SK-N-SH (cell line): ENCODE measurements at regions not wholly inside any gene's neighbourhood (a gene's known extent, or its start where the extent isn't known, plus 50 kb on each side); places are given as distances from the start of the nearest gene placed in this dataset.

Experiments
- CTCF ChIA-PET: fragments of 300-600, 350-600 bp; formaldehyde crosslinking; extraction: SDS; loops from one replicate; lab custom pipeline; 2021; lab: Yijun Ruan, JAX
- POLR2A ChIA-PET: fragments of 350-600 bp; sonication (Branson Sonifier 250); formaldehyde crosslinking; extraction: SDS; loops from one replicate; lab custom pipeline; 2020; ENCODE audit warnings: antibody characterized with exemption, inconsistent platforms; lab: Yijun Ruan, JAX
- DNase-seq: peaks from one replicate; pipeline ENCODE4 v3.0.0; 2012
- H2AFZ ChIP-seq: fragments of 200-600 bp; sonication (generic); 2 replicates; pipeline ENCODE4 v1.8.1; 2016; ENCODE audit warnings: antibody characterized with exemption, mild to moderate bottlenecking, low read depth
- H3F3A ChIP-seq: fragments of 200-600 bp; sonication (generic); replicated peaks from 2 replicates; pipeline ENCODE3; 2016; ENCODE audit warnings: antibody characterized with exemption, mild to moderate bottlenecking; ENCODE audit not compliant: insufficient read depth
- H3K27ac ChIP-seq, 2 experiments: fragments of 200-500 bp in 1 of 2; fragments of 200-600 bp in 1 of 2; sonication (Bioruptor generic) in 1 of 2; sonication (generic), shearing (Covaris generic) in 1 of 2; 2 replicates each; pipeline versions ENCODE4 v1.5.1 to v1.6.1; 2014 to 2016; ENCODE audit warnings: low read depth in 2 of 2, inconsistent platforms in 1 of 2, low read length in 1 of 2, mild to moderate bottlenecking in 1 of 2, mixed read lengths in 1 of 2
- H3K27me3 ChIP-seq: fragments of 200-600 bp; sonication (generic), shearing (Covaris generic); 2 replicates; pipeline ENCODE4 v1.6.1; 2016; ENCODE audit warnings: mixed run types; ENCODE audit not compliant: insufficient read depth
- H3K36me3 ChIP-seq, 2 experiments: fragments of 200-500 bp in 1 of 2; fragments of 200-600 bp in 1 of 2; sonication (Bioruptor generic) in 1 of 2; sonication (generic) in 1 of 2; replicated peaks in 1 of 2; 2 replicates each; pipeline versions ENCODE3 to v1.5.1; 2014 to 2016; ENCODE audit warnings: low read length in 1 of 2, mild to moderate bottlenecking in 1 of 2; ENCODE audit not compliant: insufficient read depth in 2 of 2, control insufficient read depth in 1 of 2
- H3K4me1 ChIP-seq, 2 experiments: fragments of 200-500 bp in 1 of 2; fragments of 200-600 bp in 1 of 2; sonication (Bioruptor generic) in 1 of 2; sonication (generic), shearing (Covaris generic) in 1 of 2; 2 replicates each; pipeline versions ENCODE4 v1.5.1 to v1.6.1; 2014 to 2016; ENCODE audit warnings: low read depth in 1 of 2, low read length in 1 of 2, mixed run types in 1 of 2; ENCODE audit not compliant: insufficient read depth in 2 of 2, control insufficient read depth in 1 of 2
- H3K4me2 ChIP-seq: fragments of 200-600 bp; sonication (generic), shearing (Covaris generic); 2 replicates; pipeline ENCODE4 v1.6.1; 2017; ENCODE audit warnings: mixed run types
- H3K4me3 ChIP-seq, 2 experiments: fragments of 200-500 bp in 1 of 2; fragments of 200-600 bp in 1 of 2; sonication (Bioruptor generic) in 1 of 2; sonication (generic), shearing (Covaris generic) in 1 of 2; 2 replicates each; pipeline versions ENCODE4 v1.5.1 to v1.8.1; 2014 to 2016; ENCODE audit warnings: low read depth in 2 of 2, inconsistent platforms in 1 of 2, low read length in 1 of 2, mild to moderate bottlenecking in 1 of 2, mixed read lengths in 1 of 2, moderate library complexity in 1 of 2
- H3K79me2 ChIP-seq: fragments of 200-600 bp; sonication (generic); 2 replicates; pipeline ENCODE4 v1.8.1; 2017; ENCODE audit warnings: mild to moderate bottlenecking; ENCODE audit not compliant: insufficient read depth
- H3K9ac ChIP-seq: fragments of 200-600 bp; sonication (generic); 2 replicates; pipeline ENCODE4 v1.6.1; 2017; ENCODE audit warnings: mixed run types
- H3K9me2 ChIP-seq: fragments of 200-600 bp; sonication (generic); 2 replicates; pipeline ENCODE4 v1.6.1; 2017; ENCODE audit warnings: mixed run types
- H3K9me3 ChIP-seq: fragments of 200-600 bp; sonication (generic); 2 replicates; pipeline ENCODE4 v1.6.1; 2017; ENCODE audit warnings: mixed run types, mild to moderate bottlenecking, moderate library complexity
- H4K20me1 ChIP-seq: fragments of 200-600 bp; sonication (generic); 2 replicates; pipeline ENCODE4 v1.6.1; 2017; ENCODE audit warnings: mild to moderate bottlenecking, mixed run types; ENCODE audit not compliant: insufficient read depth
- ELF1 ChIP-seq: IDR thresholded peaks from 2 replicates; pipeline ENCODE4 v1.4.0; 2012
- EP300 ChIP-seq, 2 experiments: IDR thresholded peaks; 2 replicates each; pipeline versions ENCODE4 v1.4.0 to v1.6.1; 2012; ENCODE audit warnings: borderline replicate concordance in 1 of 2, low read depth in 1 of 2, low read length in 1 of 2
- FOSL2 ChIP-seq: IDR thresholded peaks from 2 replicates; pipeline ENCODE4 v1.4.0; 2012; ENCODE audit warnings: low read depth, mild to moderate bottlenecking, moderate library complexity, borderline replicate concordance
- FOXM1 ChIP-seq: IDR thresholded peaks from 2 replicates; pipeline ENCODE4 v1.4.0; 2012; ENCODE audit warnings: low read depth, mild to moderate bottlenecking
- GABPA ChIP-seq: IDR thresholded peaks from 2 replicates; pipeline ENCODE4 v1.4.0; 2012; ENCODE audit warnings: low read depth, mild to moderate bottlenecking
- GATA2 ChIP-seq: sonication (generic); formaldehyde crosslinking; IDR thresholded peaks from 2 replicates; pipeline ENCODE4 v1.5.0; 2020; ENCODE audit warnings: mild to moderate bottlenecking, missing genetic modification reagents
- IRF3 ChIP-seq: fragments of 150-350 bp; IDR thresholded peaks from 2 replicates; pipeline ENCODE4 v1.6.1; 2016; ENCODE audit warnings: mild to moderate bottlenecking, low read depth, low read length
- JUND ChIP-seq: IDR thresholded peaks from 2 replicates; pipeline ENCODE4 v1.4.0; 2012
- MAX ChIP-seq: IDR thresholded peaks from 2 replicates; pipeline ENCODE4 v1.4.0; 2012; ENCODE audit warnings: low read depth
- MEF2A ChIP-seq: IDR thresholded peaks from 2 replicates; pipeline ENCODE4 v1.4.0; 2012; ENCODE audit warnings: low read depth, borderline replicate concordance
- NFIC ChIP-seq: IDR thresholded peaks from 2 replicates; pipeline ENCODE4 v1.4.0; 2012; ENCODE audit warnings: borderline replicate concordance
- POLR2AphosphoS5 ChIP-seq: IDR thresholded peaks from 2 replicates; pipeline ENCODE4 v1.6.1; 2012; ENCODE audit warnings: low read depth, low read length
- RAD21 ChIP-seq: IDR thresholded peaks from 2 replicates; pipeline ENCODE4 v1.6.1; 2012; ENCODE audit warnings: mild to moderate bottlenecking, low read length
- REST ChIP-seq: IDR thresholded peaks from 2 replicates; pipeline ENCODE4 v1.6.1; 2012; ENCODE audit warnings: mild to moderate bottlenecking, low read depth, low read length, moderate library complexity
- RXRA ChIP-seq: IDR thresholded peaks from 2 replicates; pipeline ENCODE4 v1.4.0; 2012; ENCODE audit warnings: low read depth, mild to moderate bottlenecking, borderline replicate concordance
- SIN3A ChIP-seq: IDR thresholded peaks from 2 replicates; pipeline ENCODE4 v1.6.1; 2012; ENCODE audit warnings: low read depth, mild to moderate bottlenecking, low read length, moderate library complexity, borderline replicate concordance
- TEAD4 ChIP-seq: IDR thresholded peaks from 2 replicates; pipeline ENCODE4 v1.4.0; 2012; ENCODE audit warnings: mild to moderate bottlenecking, borderline replicate concordance; ENCODE audit not compliant: insufficient read depth
- YY1 ChIP-seq: IDR thresholded peaks from 2 replicates; pipeline ENCODE4 v1.4.0; 2012; ENCODE audit warnings: low read depth, mild to moderate bottlenecking
- ZBTB33 ChIP-seq: IDR thresholded peaks from 2 replicates; pipeline ENCODE4 v1.4.0; 2012; ENCODE audit warnings: low read depth, borderline replicate concordance
- WGBS: methylation state at CpG from one replicate; pipeline ENCODE4 v1.1.6; 2017; ENCODE audit warnings: low lambda C conversion rate; 5-methylcytosine and 5-hydroxymethylcytosine counted together

GRCh38 chr1:101394041-101394440 lies 157.2 kb downstream of the S1PR1 start:
- Histone ChIP-seq H3K79me2 (no peaks in the 10 kb centered on the region), H2AFZ (no peak overlapping the region), H3K9ac (no peak overlapping the region), H3K4me3 (no peak overlapping the region), H3K36me3 (no peaks in the 10 kb centered on the region), H3K9me2 (no peaks in the 10 kb centered on the region), H3K4me2 (no peak overlapping the region), H3F3A (no peaks in the 10 kb centered on the region), H3K9me3 (no peaks in the 10 kb centered on the region), H3K27ac (no peak overlapping the region), H3K27me3 (no peaks in the 10 kb centered on the region), H4K20me1 (no peaks in the 10 kb centered on the region), H3K4me1 (no peaks in the 10 kb centered on the region)
- TF ChIP-seq NFIC (no peak), IRF3 (no peak), JUND (no peak), YY1 (no peak), MEF2A (no peak), RAD21 (no peak), SIN3A (no peak), POLR2AphosphoS5 (no peak), EP300 (IDR thresholded peaks at IDR 0.05; ENCODE audit: borderline replicate concordance in 1 of 2, low read depth in 1 of 2, low read length in 1 of 2) (no peak), GABPA (no peak), ELF1 (no peak), MAX (no peak), REST (no peak), FOXM1 (no peak), TEAD4 (no peak), FOSL2 (no peak), RXRA (no peak), GATA2 (CRISPR knock-in tag) (no peak), ZBTB33 (no peak)
- CTCF ChIA-PET = interaction anchor here (1.3 to 1.5 kb wide), 2 partner anchors 11 to 14 kb away, joined by 3 to 4 read pairs; no protein-coding TSS in a partner anchor
- POLR2A ChIA-PET = no interaction called here
- WGBS = 29% methylated on average over 2 of the region's 2 CpGs
- no peak for DNase-seq
